ENCODE measurements at regions not wholly inside any gene's neighbourhood (a gene's known extent, or its start where the extent isn't known, plus 50 kb on each side); places are given as distances from the start of the nearest gene placed in this dataset.
A peak's percentile ranks its signal among the peaks of the same experiment; 100 is the strongest.

DNA sequence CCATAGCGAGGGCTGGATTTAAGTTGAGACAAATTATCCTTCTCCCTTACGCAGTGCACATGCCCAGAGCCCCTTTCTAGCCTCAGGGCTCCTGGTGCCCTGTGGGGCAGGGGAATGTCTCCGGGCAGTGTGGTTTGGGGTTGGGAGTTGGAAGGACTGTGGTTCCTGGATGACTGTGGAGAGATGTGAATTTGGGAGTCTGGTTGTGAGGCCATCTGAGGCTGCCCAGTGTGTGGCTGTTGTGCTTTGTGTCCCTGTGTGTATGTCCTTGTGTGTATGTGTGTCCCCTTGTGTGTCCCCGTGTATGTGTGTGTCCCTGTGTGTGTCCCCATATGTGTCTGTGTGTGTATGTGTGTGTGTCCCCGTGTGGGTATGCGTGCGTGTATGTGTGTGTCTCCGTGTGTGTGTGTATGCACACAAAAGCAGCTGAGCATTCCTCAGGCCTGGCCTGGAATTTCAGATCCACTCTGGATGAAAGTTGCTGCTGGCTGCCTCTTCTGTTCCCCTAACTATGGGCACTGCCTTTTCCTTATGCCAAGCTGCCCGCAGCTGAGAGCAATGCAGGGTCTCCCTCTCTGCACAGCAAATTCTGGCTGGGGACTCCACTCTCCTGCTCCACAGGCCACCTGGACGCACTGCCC is 65.4 kb downstream of the UBIAD1 start:
- DNase-seq = no peak
- Mint-ChIP-seq H3K27ac (peak overlapping the region in 2 of 6 donors; percentile 33 to 83), H3K4me1 (peaks cover 45 to 49% of the 10 kb centered on the region in 2 donors), H3K4me3 (peak overlapping the region in 1 of 5 donors; percentile 49), H3K36me3 (no peaks in the 10 kb centered on the region), H3K9me3 (no peaks in the 10 kb centered on the region), H3K27me3 (ENCODE audit: low read depth in 3 of 3) (peaks cover 5 to 13% (median 10%) of the 10 kb centered on the region in 3 donors)

DNA sequence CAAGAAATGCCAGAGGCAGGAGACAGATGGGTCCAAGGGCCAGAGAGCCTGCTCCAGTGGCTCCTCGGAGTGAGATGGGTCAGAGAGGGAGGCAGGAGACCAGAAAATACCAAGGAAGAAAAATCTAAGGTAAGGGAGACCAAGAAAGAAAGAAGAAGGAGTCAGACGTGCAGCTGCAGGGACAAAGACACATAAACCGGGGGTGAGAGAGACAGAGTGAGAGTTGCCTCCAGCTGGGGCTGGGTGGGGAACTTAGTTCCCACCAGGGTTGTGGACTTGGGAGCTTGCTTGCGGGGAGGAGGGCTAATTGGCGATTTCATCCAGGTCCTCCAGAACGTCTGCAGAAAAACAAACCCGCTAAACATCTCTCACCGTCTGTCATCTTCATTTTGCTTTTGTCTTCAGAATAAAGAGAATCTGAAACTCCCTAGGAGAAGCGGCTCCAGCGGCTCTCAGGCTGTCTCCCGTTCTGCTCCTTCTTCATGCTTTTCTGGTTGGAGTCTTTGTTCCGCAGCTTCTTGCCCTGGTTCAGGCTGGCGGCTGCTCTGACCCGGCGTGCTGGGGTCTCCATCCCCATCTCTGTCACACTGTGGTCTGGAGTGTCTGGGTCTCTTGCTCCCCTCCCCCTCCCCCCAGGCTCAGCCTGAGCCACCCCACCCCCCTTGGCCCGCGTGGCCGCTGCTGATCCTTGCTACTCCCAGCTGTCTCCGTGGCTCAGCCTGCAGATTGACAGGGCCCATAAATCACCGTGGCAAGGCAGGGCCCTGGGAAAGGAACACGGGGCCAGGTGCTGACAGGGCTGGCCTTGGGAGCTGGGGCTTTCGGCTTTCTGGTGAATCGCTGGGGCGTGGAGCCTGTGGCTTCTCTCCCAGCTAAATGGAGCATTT is 66.6 kb downstream of the UBIAD1 start:
- Mint-ChIP-seq H3K4me1 (peaks cover 34 to 40% of the 10 kb centered on the region in 2 donors), H3K36me3 (no peaks in the 10 kb centered on the region), H3K4me3 (peak overlapping the region in 1 of 5 donors; percentile 48), H3K27me3 (ENCODE audit: low read depth in 3 of 3) (peaks cover 5 to 13% (median 6%) of the 10 kb centered on the region in 3 donors), H3K9me3 (no peaks in the 10 kb centered on the region), H3K27ac (peak overlapping the region in 3 of 6 donors; percentile 18 to 44 (median 37))
- DNase-seq = no peak

DNA sequence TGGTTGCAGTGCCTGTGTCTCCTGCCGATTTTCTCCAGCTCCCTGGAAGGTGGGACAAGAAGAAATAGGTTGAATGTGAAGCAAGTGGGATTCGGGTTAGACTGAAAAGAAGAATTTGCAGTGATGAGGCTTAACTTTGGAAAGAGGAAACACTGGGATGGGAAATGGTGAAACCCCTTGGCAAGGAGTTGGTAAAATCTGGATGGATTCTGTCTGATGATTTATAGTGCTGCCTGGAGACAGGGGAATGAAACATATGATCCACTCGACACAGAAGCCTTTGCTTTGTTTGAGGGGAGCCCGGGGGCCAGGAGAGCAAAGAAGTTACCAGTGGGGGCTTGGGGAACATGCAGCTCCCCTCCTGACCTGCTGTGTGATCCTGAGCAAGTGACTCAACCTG is 67.2 kb downstream of the UBIAD1 start:
- no peak for DNase-seq
- Mint-ChIP-seq H3K9me3 (no peaks in the 10 kb centered on the region), H3K36me3 (no peaks in the 10 kb centered on the region), H3K27me3 (ENCODE audit: low read depth in 3 of 3) (peaks cover 5 to 13% (median 9%) of the 10 kb centered on the region in 3 donors), H3K27ac (peak overlapping the region in 1 of 6 donors; percentile 18), H3K4me3 (no peak overlapping the region), H3K4me1 (peaks cover 28 to 35% of the 10 kb centered on the region in 2 donors)

DNA sequence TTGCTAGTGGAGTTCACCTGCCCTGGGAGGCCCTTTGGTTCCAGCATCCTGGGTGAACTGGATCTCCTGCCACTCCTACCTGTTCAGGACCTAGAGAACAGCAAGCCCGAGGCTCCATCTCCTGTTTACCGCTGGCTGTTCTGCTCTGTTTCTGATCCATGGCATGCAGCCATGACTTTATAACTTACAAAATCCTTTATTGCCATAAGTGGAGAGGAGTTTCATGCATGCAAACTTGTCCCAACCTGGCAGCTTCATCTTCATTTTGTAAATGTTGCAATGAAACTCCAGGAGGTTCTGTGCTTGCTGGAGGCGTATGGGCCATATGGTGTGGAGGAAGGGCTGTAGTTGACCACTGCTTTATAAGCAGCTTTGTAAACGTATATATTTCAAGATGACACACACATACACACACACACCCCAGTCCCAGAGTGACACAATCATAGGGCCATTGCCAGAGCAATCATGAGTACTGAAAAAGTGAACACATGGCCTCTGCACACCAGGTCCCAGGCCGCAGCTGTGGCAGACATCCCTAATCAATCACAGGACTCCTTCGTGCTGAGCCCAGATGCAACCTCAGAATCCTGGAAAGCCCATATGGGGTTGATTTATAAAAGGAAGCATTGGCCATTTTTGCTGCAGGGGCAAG is 69.0 kb downstream of the UBIAD1 start:
- no peak for DNase-seq
- Mint-ChIP-seq H3K27me3 (ENCODE audit: low read depth in 3 of 3) (peaks cover 3 to 10% (median 10%) of the 10 kb centered on the region in 3 donors), H3K36me3 (no peaks in the 10 kb centered on the region), H3K9me3 (no peaks in the 10 kb centered on the region), H3K4me3 (no peak overlapping the region), H3K4me1 (peaks cover 12 to 18% of the 10 kb centered on the region in 2 donors), H3K27ac (no peak overlapping the region)

DNA sequence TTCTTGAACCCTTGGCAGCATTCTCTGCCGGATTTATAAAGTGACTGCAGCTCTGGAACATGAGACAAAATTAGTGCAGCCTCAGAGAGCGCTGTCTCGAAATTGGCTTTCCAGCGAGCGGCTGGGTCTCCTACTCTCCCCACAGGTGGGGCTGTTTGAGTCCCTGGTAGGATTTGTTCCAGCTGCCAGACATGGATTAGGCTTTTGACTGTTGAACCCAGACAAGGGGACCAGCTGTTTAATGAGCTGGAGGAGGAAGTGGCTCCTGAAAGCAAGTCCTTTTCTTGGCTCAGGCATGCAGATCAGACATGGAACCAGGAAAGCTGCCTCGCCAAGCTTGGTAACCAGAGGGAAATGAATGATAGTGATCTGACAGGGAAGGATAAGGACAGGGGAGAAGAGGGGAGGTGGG is 69.6 kb downstream of the UBIAD1 start:
- Mint-ChIP-seq H3K27ac (no peak overlapping the region), H3K4me1 (peaks cover 10 to 15% of the 10 kb centered on the region in 2 donors), H3K27me3 (ENCODE audit: low read depth in 3 of 3) (peaks cover 3 to 11% (median 10%) of the 10 kb centered on the region in 3 donors), H3K36me3 (no peaks in the 10 kb centered on the region), H3K4me3 (no peak overlapping the region), H3K9me3 (no peaks in the 10 kb centered on the region)
- no peak for DNase-seq

DNA sequence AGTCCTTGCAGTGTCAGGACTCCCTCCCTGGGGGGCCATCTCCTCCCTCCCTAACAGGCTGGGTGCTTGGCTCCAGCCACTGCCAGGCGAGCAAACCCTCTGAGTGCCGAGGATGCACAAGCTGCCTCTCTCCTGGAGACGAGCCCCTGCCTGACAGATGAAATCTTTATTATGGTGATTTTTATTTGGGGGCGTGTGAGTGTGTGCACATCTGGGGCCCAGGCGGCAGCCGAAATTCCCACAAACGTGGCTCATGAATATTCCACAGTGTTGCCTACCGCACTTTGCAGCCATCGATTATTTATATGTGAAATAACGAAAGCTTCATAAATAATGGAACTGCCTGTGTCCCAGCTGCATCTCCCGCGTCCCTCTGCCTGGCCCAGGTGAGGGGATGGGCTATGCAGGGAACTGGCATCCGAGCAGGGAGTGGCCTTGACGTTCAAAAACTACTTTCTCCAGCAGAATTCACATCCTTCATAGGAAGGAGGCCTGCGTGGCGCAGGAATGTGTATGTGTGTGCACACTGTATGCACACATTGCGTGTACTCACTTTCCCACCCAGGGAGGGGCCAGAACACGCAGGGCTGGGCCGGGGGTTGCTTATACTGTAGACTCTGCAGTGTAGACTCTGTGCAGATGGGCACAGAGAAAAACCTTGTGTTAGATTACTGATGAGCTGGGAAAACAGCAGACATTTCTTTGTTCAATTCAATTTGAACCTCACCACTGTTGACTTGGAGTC is 73.1 kb downstream of the UBIAD1 start:
- Mint-ChIP-seq H3K4me3 (no peak overlapping the region), H3K9me3 (no peaks in the 10 kb centered on the region), H3K27me3 (ENCODE audit: low read depth in 3 of 3) (peaks cover 0 to 10% (median 8%) of the 10 kb centered on the region in 3 donors), H3K27ac (no peak overlapping the region), H3K36me3 (no peaks in the 10 kb centered on the region), H3K4me1 (peaks cover 24 to 25% of the 10 kb centered on the region in 2 donors)
- DNase-seq = no peak

DNA sequence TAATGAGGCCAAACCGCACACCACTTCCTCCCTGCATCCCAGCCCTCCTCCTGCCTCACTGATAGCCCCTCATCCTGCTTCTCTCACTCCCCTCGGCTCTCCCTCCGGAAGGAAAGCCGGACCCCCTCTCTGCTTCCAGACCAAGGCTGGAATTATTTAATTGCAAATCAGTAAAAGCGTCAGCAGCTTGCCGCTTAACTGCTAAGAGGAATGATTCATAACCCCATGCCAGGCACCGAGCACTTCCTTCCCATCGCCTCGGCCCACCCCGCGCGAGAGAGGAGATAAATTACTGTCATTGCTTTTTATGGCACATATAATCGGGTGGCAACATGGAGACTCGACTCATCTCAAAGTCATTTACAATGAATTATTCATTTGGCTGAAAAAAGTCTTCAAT is 77.3 kb downstream of the UBIAD1 start:
- Mint-ChIP-seq H3K4me3 (peak overlapping the region; percentile 50 to 79 (median 68)), H3K9me3 (no peaks in the 10 kb centered on the region), H3K4me1 (peaks cover 49 to 56% of the 10 kb centered on the region in 2 donors), H3K27ac (peak overlapping the region in 5 of 6 donors; percentile 45 to 80 (median 72)), H3K36me3 (no peaks in the 10 kb centered on the region), H3K27me3 (ENCODE audit: low read depth in 3 of 3) (peaks cover 0 to 8% (median 8%) of the 10 kb centered on the region in 3 donors)
- DNase-seq = no peak

DNA sequence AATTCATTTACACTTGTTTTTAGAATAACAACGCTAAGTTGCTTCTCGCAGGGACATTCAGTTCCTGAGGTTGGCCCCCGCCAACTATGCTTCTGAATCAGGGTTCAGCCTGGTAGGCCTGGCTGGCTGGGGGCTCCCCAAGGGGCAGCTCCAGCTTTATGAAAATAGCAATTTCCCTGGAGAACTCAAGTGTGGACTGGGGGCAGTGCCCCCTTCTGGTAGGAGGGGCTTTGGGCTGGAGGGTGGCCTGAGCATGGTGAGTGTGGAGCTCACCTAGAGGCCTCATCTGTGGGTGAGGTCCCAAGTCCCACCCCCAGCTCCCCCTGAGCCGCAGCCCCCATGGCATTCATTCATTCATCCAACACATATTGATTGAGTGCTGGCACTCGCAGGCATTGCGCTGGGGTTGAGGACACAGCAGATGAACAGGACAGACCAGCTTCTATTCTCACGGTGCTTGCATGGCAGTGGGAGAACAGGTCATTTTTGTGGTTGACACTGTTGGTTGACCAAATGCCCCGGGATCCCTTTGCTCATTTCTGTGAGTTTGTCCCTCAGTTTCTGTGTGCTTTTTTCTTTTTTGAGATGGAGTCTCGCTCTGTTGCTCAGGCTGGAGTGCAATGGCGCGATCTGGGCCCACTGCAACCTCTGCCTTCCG is 79.2 kb downstream of the UBIAD1 start:
- peak overlapping the region in 5 of 6 donors; percentile 78 to 94 (median 86) for H3K27ac Mint-ChIP-seq
- no peak for DNase-seq
- no peaks in the 10 kb centered on the region for H3K36me3 Mint-ChIP-seq
- H3K9me3 Mint-ChIP-seq = no peaks in the 10 kb centered on the region
- H3K27me3 Mint-ChIP-seq (ENCODE audit: low read depth in 3 of 3) = peaks cover 2 to 6% (median 5%) of the 10 kb centered on the region in 3 donors
- peak overlapping the region; percentile 48 to 81 (median 64) for H3K4me3 Mint-ChIP-seq
- H3K4me1 Mint-ChIP-seq = peaks cover 49 to 56% of the 10 kb centered on the region in 2 donors

DNA sequence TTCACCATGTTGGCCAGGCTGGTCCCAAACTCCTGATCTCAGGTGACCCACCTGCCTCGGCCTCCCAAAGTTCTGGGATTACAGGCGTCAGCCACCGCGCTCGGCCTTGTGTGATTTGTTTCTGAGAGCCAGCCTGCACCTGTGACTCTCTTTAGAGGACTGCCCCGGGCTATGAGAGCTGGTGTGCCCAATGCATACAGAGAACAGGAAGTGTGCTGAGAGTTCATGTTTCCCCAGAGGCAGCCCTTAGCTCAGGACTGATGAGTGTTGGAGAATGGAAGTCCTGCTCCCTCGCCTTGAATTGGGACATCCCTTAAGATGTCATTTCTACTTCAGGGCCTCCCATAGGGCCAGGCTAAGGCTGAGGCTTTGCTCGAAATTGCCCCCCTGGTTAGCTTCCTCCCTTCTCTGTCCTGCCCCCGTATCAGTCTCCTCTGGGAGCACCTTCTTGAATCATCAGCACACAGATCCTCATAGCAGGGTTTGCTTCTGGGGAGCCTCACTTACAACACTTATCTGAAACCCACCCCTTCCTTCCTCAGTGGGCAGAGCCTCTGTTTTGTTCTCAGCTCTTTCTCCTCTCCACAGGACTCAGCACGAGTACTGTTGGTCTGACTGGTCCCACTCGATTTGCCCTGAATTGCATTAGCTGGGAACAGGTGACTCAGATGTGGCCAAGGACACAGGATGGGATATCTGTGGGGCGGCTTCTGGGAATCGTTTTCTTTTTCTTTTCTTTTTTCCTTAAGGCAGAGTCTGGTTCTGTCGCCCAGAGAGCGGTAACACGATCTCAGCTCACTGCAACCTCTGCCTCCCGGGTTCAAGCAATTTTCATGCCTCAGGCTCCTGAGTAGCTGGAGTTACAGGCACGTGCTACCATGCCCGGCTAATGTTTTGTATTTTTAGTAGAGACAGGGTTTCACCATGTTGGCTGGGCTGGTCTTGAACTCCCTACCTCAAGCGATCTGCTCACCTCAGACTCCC is 80.1 kb downstream of the UBIAD1 start:
- peak overlapping the region; percentile 61 to 81 (median 70) for H3K4me3 Mint-ChIP-seq
- H3K9me3 Mint-ChIP-seq = no peaks in the 10 kb centered on the region
- H3K36me3 Mint-ChIP-seq = no peaks in the 10 kb centered on the region
- H3K4me1 Mint-ChIP-seq = peaks cover 49 to 56% of the 10 kb centered on the region in 2 donors
- no peak for DNase-seq
- H3K27me3 Mint-ChIP-seq (ENCODE audit: low read depth in 3 of 3) = peaks cover 2 to 6% (median 5%) of the 10 kb centered on the region in 3 donors
- peak overlapping the region; percentile 78 to 94 (median 84) for H3K27ac Mint-ChIP-seq

DNA sequence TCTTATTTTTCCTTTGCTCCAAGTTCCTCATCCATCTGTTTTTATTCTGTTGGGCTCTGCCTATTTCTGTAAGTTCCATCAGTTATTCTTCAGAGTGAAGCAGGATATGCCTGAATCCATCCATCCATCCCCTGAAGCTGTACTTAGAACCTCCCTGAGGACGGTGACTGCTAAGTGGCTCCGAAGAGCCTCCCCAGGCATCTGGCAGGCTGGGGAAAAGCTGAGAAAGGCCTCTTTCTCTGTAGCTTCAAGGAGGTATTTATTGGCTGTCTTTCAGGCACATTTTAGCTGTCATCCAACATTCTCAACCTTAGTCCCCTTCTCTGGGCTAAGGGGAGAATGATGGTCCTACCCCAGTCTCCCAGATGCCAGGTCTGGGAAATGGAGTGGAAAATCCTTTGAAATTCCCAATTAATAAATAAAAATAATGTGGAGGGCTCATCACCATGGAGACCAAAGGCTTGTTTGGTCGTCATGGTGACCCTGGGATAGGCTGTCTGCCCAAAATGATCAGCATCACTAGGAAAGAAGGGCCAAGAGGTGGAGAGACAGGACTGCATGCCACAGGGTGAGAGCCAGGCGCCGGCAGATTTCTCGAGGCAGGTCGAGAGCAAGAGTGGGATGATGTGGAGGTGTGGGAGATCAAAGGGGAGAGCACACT is 82.0 kb downstream of the UBIAD1 start:
- Mint-ChIP-seq H3K9me3 (no peaks in the 10 kb centered on the region), H3K4me3 (peak overlapping the region in 1 of 5 donors; percentile 14), H3K27ac (peak overlapping the region in 3 of 6 donors; percentile 15 to 76 (median 34)), H3K36me3 (no peaks in the 10 kb centered on the region), H3K27me3 (ENCODE audit: low read depth in 3 of 3) (peaks cover 2 to 5% (median 4%) of the 10 kb centered on the region in 3 donors), H3K4me1 (peaks cover 36 to 42% of the 10 kb centered on the region in 2 donors)
- no peak for DNase-seq

DNA sequence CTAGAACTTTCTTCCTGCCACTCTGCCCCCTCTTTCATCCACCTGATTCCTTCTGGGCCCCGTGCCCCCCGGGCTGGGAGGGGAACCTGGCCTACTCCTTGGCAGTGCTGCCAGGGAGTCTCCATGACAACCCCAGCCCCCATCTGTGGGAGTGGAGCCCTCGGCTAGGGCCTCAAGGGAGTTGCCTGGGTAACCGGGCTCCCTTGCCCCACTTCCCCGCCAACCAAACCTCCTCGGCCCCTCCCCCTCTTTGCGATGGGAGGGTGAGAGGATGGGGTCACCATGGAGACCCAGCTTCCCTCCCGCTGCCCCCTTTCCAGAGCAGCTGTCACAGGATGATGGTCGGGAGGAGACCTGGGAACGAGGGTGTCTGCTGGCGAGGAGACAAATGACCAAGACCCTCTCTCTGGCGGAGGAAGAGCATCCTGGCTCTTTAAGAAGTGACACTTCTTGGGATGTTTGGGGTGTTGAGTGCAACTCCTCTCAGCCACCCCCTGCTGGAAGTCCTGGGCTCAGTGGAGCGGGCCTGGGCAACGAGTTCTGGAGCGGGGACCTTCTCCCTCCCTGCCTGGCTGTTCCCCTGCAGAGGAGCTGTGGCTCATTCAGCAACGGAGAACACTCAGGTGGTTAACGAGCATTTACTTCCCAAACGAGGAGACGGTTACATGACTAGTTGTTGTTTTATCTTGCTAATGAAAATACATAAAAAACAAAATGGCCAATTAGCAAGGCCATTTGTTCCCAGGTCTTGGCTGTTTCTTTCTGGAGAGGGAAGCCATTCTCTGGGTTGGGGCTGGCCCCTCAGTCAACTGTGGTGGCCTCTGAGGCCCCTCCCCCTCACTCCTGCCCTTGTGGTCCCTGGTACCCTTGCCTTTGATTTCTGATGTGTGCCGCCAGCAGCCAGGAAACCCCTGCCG is 82.8 kb downstream of the UBIAD1 start:
- Mint-ChIP-seq H3K27ac (no peak overlapping the region), H3K9me3 (no peaks in the 10 kb centered on the region), H3K36me3 (no peaks in the 10 kb centered on the region), H3K4me3 (no peak overlapping the region), H3K4me1 (peaks cover 28 to 34% of the 10 kb centered on the region in 2 donors), H3K27me3 (ENCODE audit: low read depth in 3 of 3) (peaks cover 2 to 5% (median 3%) of the 10 kb centered on the region in 3 donors)
- no peak for DNase-seq

All from immature natural killer cell (primary cell).